PC-3 (cell line): ENCODE measurements at regions not wholly inside any gene's neighbourhood (a gene's known extent, or its start where the extent isn't known, plus 50 kb on each side); places are given as distances from the start of the nearest gene placed in this dataset.

ENCODE experiments used
- ATAC-seq: fragments of 200-7000 bp; cut with Tn5 transposase; 2 replicates; pipeline ENCODE4 v1.9.1; 2020; ENCODE audit warnings: mild to moderate bottlenecking, moderate library complexity
- BruUV-seq: library from RNA; stranded (reverse); fragments of 400-500 nt; replicated peaks from 2 replicates; lab custom pipeline; 2021; lab: Mats Ljungman, UMichigan
- CTCF ChIA-PET: fragments of 300-600 bp; sonication (Branson Sonifier 250); formaldehyde crosslinking; loops from one replicate; lab custom pipeline; 2022; ENCODE audit warnings: antibody characterized with exemption; lab: Charles Lee
- POLR2A ChIA-PET: fragments of 300-600 bp; sonication (Branson Sonifier 250); formaldehyde crosslinking; loops from one replicate; lab custom pipeline; 2022; ENCODE audit warnings: antibody characterized with exemption; ENCODE audit not compliant: unreplicated experiment; lab: Charles Lee
- DNase-seq: peaks from one replicate; pipeline ENCODE4 v3.0.0-alpha.2; 2015
- H2AFZ ChIP-seq: fragments of 300-600 bp; sonication (generic); 2 replicates; pipeline ENCODE4 v1.6.0; 2016; ENCODE audit warnings: antibody characterized with exemption, low read length
- H3F3A ChIP-seq: fragments of 300-600 bp; sonication (generic); one replicate; pipeline ENCODE4 v1.6.0; 2017; ENCODE audit warnings: antibody characterized with exemption, low read length, control low read depth, mild to moderate bottlenecking; ENCODE audit not compliant: unreplicated experiment
- H3K27ac ChIP-seq: fragments of 300-600 bp; sonication (generic); 2 replicates; pipeline ENCODE4 v1.5.1; 2016; ENCODE audit warnings: mild to moderate bottlenecking, low read length
- H3K27me3 ChIP-seq: fragments of 300-600 bp; sonication (generic); 2 replicates; pipeline ENCODE4 v1.6.1; 2016; ENCODE audit warnings: low read length, mixed read lengths
- H3K36me3 ChIP-seq: fragments of 300-600 bp; sonication (generic); 2 replicates; pipeline ENCODE4 v1.6.1; 2016; ENCODE audit warnings: low read depth, mixed run types, low read length, mixed read lengths
- H3K4me1 ChIP-seq: fragments of 300-600 bp; sonication (generic); 2 replicates; pipeline ENCODE4 v1.5.1; 2016; ENCODE audit warnings: low read length; ENCODE audit not compliant: insufficient read depth
- H3K4me2 ChIP-seq: fragments of 300-600 bp; sonication (generic); 2 replicates; pipeline ENCODE4 v1.6.0; 2016; ENCODE audit warnings: low read length
- H3K4me3 ChIP-seq: fragments of 300-600 bp; sonication (generic); 2 replicates; pipeline ENCODE4 v1.5.1; 2016; ENCODE audit warnings: mild to moderate bottlenecking, low read length, mixed read lengths
- H3K79me2 ChIP-seq: fragments of 300-600 bp; sonication (generic); 2 replicates; pipeline ENCODE4 v1.6.1; 2017; ENCODE audit warnings: low read length, mixed read lengths
- H3K9ac ChIP-seq: fragments of 300-600 bp; sonication (generic); 2 replicates; pipeline ENCODE4 v1.6.0; 2016; ENCODE audit warnings: mild to moderate bottlenecking, low read length
- H3K9me2 ChIP-seq: fragments of 300-600 bp; sonication (generic); replicated peaks from 2 replicates; pipeline ENCODE4 v1.6.1; 2016; ENCODE audit warnings: mixed run types, low read length, mixed read lengths
- H3K9me3 ChIP-seq: fragments of 300-600 bp; sonication (generic); 2 replicates; pipeline ENCODE4 v1.6.1; 2016; ENCODE audit warnings: low read length, mixed read lengths
- H4K20me1 ChIP-seq: fragments of 300-600 bp; sonication (generic); 2 replicates; pipeline ENCODE4 v1.6.1; 2016; ENCODE audit warnings: low read length, mixed read lengths
- CTCF ChIP-seq: fragments of 300-600 bp; sonication (generic); conservative IDR thresholded peaks from 2 replicates; pipeline ENCODE4 v1.5.1; 2017; ENCODE audit warnings: antibody characterized with exemption, low read depth, mild to moderate bottlenecking, low read length
- EZH2 ChIP-seq: fragments of 300-600 bp; sonication (generic); IDR thresholded peaks from one replicate; pipeline ENCODE4 v1.6.1; 2017; ENCODE audit warnings: antibody characterized with exemption, mild to moderate bottlenecking, low read length; ENCODE audit not compliant: unreplicated experiment
- EZH2phosphoT487 ChIP-seq: fragments of 300-600 bp; sonication (generic); IDR thresholded peaks from 2 replicates; pipeline ENCODE4 v1.6.1; 2018; ENCODE audit warnings: mild to moderate bottlenecking, antibody characterized with exemption, low read length, borderline replicate concordance
- intact Hi-C: fragments of 100-400 bp; cut with micrococcal nuclease; formaldehyde crosslinking; loops from 2 replicates; pipeline ENCODE4 v1.9.0; 2023

GRCh38 chr5:179437341-179438001, 92.2 kb upstream of the ADAMTS2 start:
- BruUV-seq = no TSS peak
- no peaks in the 10 kb centered on the region for H3K36me3 ChIP-seq
- ChIA-PET CTCF (no interaction called here), POLR2A (no interaction called here)
- DNase-seq (no peak), ATAC-seq (no peak)
- no peak overlapping the region for H3K4me2 ChIP-seq
- H3K9me2 ChIP-seq = no peaks in the 10 kb centered on the region
- peaks cover 10% of the 10 kb centered on the region; the same call in 1 of the 2 replicates for H3K27me3 ChIP-seq
- no peaks in the 10 kb centered on the region for H3F3A ChIP-seq
- H3K4me3 ChIP-seq = no peak overlapping the region
- H3K79me2 ChIP-seq = no peaks in the 10 kb centered on the region
- no peak overlapping the region for H3K27ac ChIP-seq
- H3K9me3 ChIP-seq = no peaks in the 10 kb centered on the region
- no peak overlapping the region for H2AFZ ChIP-seq
- TF ChIP-seq CTCF (no peak), EZH2 (no peak), EZH2phosphoT487 (no peak)
- H3K4me1 ChIP-seq = no peaks in the 10 kb centered on the region
- intact Hi-C loops = no loop called here
- no peaks in the 10 kb centered on the region for H4K20me1 ChIP-seq
- H3K9ac ChIP-seq = no peak overlapping the region

DNA sequence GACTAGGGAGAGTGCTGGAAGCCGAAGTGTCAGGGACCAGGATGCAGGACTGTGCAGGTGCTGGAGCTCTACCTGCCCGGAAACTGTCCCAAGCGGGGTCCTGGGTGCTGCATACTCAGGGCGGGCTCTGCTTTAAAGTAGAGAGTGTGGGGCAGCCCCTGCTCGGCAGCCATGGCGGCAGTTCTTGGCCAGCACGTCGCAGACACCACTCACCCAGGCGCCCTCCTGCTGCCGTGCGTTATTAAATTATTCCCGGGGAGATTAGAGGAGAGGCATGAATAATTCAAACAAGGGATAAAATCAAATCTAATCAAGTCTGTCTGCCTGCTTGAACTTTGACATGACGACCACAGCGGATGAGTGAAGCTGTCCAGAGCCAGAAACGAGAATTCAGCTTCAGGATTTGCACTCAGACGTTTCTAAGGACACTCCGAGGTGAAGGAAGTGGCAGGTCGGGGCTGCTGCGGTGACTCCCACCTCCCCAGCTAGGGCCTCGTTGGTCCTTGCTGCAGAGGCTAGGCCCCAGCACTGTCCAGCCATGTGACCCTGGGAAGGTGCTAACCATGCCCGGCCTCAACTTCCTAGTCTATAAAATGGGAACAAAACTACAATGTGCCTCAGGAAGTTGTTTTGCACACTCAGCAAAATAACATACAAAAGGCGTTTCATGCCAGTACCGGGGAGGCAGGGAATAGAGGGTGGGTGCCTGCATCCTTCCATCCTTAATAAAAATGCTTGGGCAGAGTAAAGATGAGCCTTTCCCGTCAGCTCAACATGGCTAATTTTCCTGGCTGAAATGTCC, 91.3 kb upstream of the ADAMTS2 start:
- DNase-seq (no peak), ATAC-seq (no peak)
- intact Hi-C loops = no loop called here
- Histone ChIP-seq H2AFZ (no peak overlapping the region), H3K79me2 (no peaks in the 10 kb centered on the region), H3K9me2 (no peaks in the 10 kb centered on the region), H4K20me1 (no peaks in the 10 kb centered on the region), H3K4me1 (no peaks in the 10 kb centered on the region), H3K36me3 (no peaks in the 10 kb centered on the region), H3K9me3 (no peaks in the 10 kb centered on the region), H3F3A (no peaks in the 10 kb centered on the region), H3K4me2 (no peak overlapping the region), H3K27me3 (peaks cover 11% of the 10 kb centered on the region; the same call in 1 of the 2 replicates), H3K27ac (no peak overlapping the region), H3K4me3 (no peak overlapping the region), H3K9ac (no peak overlapping the region)
- ChIA-PET POLR2A (no interaction called here), CTCF (no interaction called here)
- no TSS peak for BruUV-seq
- TF ChIP-seq EZH2phosphoT487 (no peak), EZH2 (no peak), CTCF (no peak)
